ENCODE measurements at regions not wholly inside any gene's neighbourhood (a gene's known extent, or its start where the extent isn't known, plus 50 kb on each side); places are given as distances from the start of the nearest gene placed in this dataset.

GRCh38 chr2:166565501-166565900 lies 71.5 kb upstream of the SCN7A start:
- no peak overlapping the region for H3K27ac ChIP-seq
- CTCF ChIA-PET = interaction anchor here (1.0 kb wide), 1 partner anchor 26 kb away, joined by 3 read pairs; no protein-coding TSS in a partner anchor
- TF ChIP-seq, protein P1, sequence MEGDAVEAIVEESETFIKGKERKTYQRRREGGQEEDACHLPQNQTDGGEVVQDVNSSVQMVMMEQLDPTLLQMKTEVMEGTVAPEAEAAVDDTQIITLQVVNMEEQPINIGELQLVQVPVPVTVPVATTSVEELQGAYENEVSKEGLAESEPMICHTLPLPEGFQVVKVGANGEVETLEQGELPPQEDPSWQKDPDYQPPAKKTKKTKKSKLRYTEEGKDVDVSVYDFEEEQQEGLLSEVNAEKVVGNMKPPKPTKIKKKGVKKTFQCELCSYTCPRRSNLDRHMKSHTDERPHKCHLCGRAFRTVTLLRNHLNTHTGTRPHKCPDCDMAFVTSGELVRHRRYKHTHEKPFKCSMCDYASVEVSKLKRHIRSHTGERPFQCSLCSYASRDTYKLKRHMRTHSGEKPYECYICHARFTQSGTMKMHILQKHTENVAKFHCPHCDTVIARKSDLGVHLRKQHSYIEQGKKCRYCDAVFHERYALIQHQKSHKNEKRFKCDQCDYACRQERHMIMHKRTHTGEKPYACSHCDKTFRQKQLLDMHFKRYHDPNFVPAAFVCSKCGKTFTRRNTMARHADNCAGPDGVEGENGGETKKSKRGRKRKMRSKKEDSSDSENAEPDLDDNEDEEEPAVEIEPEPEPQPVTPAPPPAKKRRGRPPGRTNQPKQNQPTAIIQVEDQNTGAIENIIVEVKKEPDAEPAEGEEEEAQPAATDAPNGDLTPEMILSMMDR (conservative IDR thresholded peaks at IDR 0.05; ENCODE audit: low read depth) = no peak
- DNase-seq (ENCODE audit: low spot score) = no peak
- POLR2A ChIA-PET (ENCODE audit: low non-redundant PET) = no interaction called here

DNA sequence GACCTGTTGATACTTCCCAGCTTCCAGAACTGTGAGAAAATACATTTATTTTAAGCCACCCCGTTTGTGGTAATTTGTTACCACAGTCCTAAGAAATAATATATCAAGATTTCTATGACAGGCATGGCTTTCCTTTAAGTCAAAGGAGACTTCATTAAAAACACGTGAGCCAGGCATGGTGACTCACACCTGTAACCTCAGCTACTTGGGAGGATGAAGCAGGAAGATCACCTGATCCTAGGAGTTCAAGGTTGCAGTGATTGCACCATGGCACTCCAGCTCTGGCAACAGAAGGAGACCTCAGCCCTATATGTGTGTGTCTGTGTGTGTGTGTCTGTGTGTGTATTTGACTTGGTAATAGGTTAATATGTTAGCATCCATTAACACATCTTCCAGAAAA lies 69.8 kb upstream of the SCN7A start:
- TF ChIP-seq, protein P1 (conservative IDR thresholded peaks at IDR 0.05; ENCODE audit: low read depth) = no peak
- DNase-seq (ENCODE audit: low spot score) = no peak
- CTCF ChIA-PET = no interaction called here
- POLR2A ChIA-PET (ENCODE audit: low non-redundant PET) = no interaction called here
- no peak overlapping the region for H3K27ac ChIP-seq

DNA sequence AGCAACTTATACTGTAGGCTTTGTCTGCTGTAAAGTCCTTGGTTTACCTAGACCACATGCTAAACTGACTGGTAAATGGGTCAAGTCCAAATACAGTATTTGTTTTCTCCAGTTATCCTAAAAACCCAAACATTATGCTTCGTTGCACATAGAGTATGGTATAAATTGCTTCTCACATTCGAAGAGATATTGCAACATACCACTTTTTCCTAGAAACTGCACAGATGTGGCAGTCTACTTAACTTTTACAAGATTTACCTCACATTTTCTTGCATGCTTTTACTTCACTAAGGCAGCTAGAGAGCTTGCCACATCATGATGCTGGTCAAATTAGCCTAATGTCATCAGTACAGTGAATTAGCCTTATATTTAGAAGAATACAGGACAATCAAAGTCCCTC lies 66.0 kb upstream of the SCN7A start:
- CTCF ChIA-PET = interaction anchor here (0.5 to 0.6 kb wide), 2 partner anchors 342 to 402 kb away, joined by 3 read pairs; no protein-coding TSS in a partner anchor
- no peak overlapping the region for H3K27ac ChIP-seq
- DNase-seq (ENCODE audit: low spot score) = no peak
- TF ChIP-seq, protein P1 (conservative IDR thresholded peaks at IDR 0.05; ENCODE audit: low read depth) = no peak
- POLR2A ChIA-PET (ENCODE audit: low non-redundant PET) = no interaction called here

DNA sequence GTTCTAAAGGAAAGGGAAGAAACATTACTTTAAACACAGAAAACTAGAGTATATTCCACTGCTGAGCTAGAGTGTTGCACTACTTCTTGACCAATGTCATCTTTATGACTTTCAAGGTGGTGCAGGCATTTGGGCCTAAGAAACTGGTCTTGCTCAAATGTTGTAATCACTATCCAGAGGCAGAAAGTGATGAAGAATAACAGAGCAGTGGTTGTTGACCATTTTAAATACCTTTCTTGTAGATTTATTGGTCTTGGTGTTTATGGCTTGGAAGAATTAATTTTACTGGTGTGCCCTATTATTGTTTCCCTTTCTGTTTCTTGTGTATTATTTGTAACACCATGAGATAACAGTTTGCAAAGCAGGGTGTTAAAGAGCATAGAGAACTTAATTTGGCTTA lies 56.9 kb upstream of the SCN7A start:
- CTCF ChIA-PET = no interaction called here

GRCh38 chr2:166545473-166545872 lies 51.4 kb upstream of the SCN7A start:
- H3K27ac ChIP-seq = no peak overlapping the region
- ChIA-PET CTCF (no interaction called here), POLR2A (ENCODE audit: low non-redundant PET) (no interaction called here)
- no peak for DNase-seq (ENCODE audit: low spot score)
- TF ChIP-seq, protein P1 (conservative IDR thresholded peaks at IDR 0.05; ENCODE audit: low read depth) = no peak

More for the DNA sequence above, 56.9 kb upstream of the SCN7A start:
- no peak for DNase-seq (ENCODE audit: low spot score)
- TF ChIP-seq, protein P1 (conservative IDR thresholded peaks at IDR 0.05; ENCODE audit: low read depth) = no peak
- no peak overlapping the region for H3K27ac ChIP-seq
- POLR2A ChIA-PET (ENCODE audit: low non-redundant PET) = no interaction called here

All from RWPE1 (cell line).